ENCODE measurements at regions not wholly inside any gene's neighbourhood (a gene's known extent, or its start where the extent isn't known, plus 50 kb on each side); places are given as distances from the start of the nearest gene placed in this dataset.
A peak's percentile ranks its signal among the peaks of the same experiment; 100 is the strongest.
"Not testable (repeated sequence)": the region's sequence is repeated elsewhere in the genome, so short reads cannot be mapped to it uniquely, and the experiment has no call there.

DNA sequence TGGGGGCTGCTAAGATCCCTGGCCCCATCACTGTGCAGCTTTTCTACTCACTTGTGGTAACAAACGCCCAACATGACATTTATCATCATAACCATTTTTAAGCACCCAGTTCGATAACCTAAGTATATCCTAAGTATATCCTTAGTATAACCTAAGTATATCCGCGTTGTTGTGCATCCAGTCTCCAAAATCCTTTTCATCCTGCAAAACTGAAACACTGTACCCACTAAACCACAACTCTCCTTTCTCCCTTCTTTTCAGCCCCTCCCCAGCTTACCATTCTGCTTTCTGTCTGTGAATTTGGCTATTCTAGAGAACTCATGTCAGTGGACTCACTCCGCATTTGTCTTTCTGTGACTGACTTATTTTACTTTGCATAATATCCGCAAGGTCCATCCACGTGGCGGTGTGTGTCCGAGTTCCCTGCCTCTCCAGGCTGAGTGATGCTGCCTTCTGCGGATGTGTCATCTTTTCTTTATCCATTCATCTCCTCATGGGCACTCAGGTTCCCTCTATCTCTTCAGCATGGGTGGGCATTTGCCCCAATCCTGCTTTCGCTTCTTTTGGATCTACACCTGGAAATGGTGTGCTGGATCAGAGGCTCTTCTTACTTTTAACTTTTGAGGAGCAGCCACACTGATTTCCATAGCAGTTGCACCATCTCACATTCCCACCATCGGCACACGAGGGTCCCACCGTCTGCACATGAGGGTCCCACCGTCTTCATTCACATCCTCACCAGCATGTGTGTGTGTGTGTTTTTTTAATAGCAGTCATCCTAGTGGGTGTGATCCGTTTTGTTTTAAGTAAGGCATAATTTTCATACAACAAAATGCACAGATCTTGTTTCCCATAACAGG is 82.4 kb upstream of the CLDN5 start:
- DNase-seq (no peak), FAIRE-seq (no peak)
- Histone ChIP-seq H3K27me3 (ENCODE audit: control insufficient read depth in 3 of 3, insufficient read depth in 3 of 3, low read length in 3 of 3) (peaks cover 0 to 5% (median 3%) of the 10 kb centered on the region in 3 donors), H3K9me3 (ENCODE audit: control insufficient read depth in 2 of 2, insufficient read depth in 1 of 2, low read depth in 1 of 2, low read length in 1 of 2) (no peaks in the 10 kb centered on the region), H3K36me3 (ENCODE audit: control insufficient read depth in 3 of 3, insufficient read depth in 2 of 3, low read depth in 1 of 3, low read length in 3 of 3) (no peaks in the 10 kb centered on the region), H3K4me1 (ENCODE audit: control insufficient read depth in 3 of 3, insufficient read depth in 2 of 3, low read depth in 1 of 3, low read length in 2 of 3) (no peaks in the 10 kb centered on the region), H3K4me3 (ENCODE audit: low read depth in 1 of 3, low read length in 3 of 3) (no peak overlapping the region), H3K27ac (ENCODE audit: low read depth in 1 of 3, low read length in 2 of 3) (no peak overlapping the region)
- WGBS, 3 donors = 84 to 88% (median 86%) methylated on average over 16 of the region's 16 CpGs

DNA sequence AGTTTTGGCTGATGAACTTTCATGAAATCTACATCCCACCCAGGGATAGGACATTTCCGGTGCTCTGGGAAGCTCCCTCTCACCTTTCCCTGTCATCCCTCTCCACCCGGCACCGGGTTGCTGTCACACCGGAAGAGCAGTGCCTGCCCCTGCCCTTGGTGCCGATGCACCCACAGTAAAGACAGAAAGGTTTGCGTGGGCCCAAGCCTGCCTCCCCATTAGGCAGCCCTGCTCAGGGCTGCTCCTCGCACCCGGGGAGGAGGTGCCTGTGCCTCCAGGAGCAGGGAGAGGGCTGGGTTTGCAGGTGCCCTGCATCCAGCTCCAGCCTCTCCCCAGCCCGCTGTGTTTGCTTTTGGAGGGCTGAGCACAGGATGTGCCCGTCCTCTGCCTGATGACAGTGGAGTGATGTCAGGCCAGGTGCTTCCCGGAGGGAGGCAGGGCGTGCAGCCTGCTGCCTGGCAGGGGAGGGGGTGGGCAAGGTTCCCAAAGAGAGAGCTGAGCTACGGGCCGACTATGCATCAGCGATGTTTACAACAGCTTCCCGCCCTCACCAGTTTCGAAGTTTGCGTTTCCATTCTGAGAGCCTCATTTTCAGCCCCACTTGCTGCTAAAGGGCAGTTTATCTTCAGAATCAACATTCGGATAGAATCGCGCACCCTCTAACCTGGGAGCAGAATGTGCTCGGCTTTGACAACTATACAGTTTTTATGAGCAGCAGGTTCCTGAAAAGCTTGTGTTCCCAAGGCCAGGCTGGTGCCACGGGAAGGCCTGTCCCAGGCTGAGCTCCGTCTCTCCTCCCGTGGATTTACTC is 83.2 kb upstream of the CLDN5 start:
- Histone ChIP-seq H3K27ac (ENCODE audit: low read depth in 1 of 3, low read length in 2 of 3) (peak overlapping the region in 1 of 3 donors; percentile 19), H3K36me3 (ENCODE audit: control insufficient read depth in 3 of 3, insufficient read depth in 2 of 3, low read depth in 1 of 3, low read length in 3 of 3) (no peaks in the 10 kb centered on the region), H3K27me3 (ENCODE audit: control insufficient read depth in 3 of 3, insufficient read depth in 3 of 3, low read length in 3 of 3) (peaks cover 0 to 5% (median 3%) of the 10 kb centered on the region in 3 donors), H3K4me1 (ENCODE audit: control insufficient read depth in 3 of 3, insufficient read depth in 2 of 3, low read depth in 1 of 3, low read length in 2 of 3) (no peaks in the 10 kb centered on the region), H3K9me3 (ENCODE audit: control insufficient read depth in 2 of 2, insufficient read depth in 1 of 2, low read depth in 1 of 2, low read length in 1 of 2) (no peaks in the 10 kb centered on the region), H3K4me3 (ENCODE audit: low read depth in 1 of 3, low read length in 3 of 3) (no peak overlapping the region)
- no peak for FAIRE-seq
- 10 to 28% (median 26%) methylated on average over 25 of the region's 25 CpGs for WGBS, 3 donors
- peak; percentile 39 to 58 for DNase-seq

DNA sequence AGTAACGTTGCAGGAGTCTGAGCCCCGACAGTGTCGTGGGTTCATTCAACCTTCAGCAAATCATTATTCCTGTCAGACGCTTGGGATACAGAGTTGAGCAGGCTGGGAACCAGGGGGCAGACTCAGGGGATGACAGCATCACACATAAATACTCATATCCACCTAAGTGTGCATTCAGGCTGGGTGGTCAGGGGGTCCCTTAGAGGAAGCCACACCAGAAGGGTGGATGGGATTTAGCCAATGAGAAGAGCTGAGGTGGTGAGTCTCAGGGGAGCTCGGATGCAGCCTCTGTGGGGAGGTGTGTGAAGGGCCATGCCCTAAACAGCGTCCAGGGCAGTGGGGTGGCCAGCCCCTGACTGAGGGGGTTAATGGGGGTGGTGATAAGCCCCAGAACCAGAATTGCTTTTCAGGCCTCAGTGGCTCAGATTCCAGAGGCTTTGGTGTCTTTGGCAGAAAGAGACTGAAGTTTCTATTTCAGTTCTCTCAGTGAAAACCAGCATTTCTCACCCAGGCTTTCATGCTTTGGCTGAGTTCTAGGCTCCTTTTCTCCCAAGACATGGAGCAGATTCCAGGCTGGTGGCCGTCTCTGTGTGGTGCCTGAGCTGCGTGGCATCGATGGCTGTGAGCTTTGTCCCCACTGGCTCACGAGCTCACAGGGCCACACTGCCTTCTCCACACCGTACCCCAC is 83.9 kb upstream of the CLDN5 start:
- 66 to 73% (median 70%) methylated on average over 11 of the region's 11 CpGs for WGBS, 3 donors
- FAIRE-seq = no peak
- peaks cover 0 to 5% (median 3%) of the 10 kb centered on the region in 3 donors for H3K27me3 ChIP-seq (ENCODE audit: control insufficient read depth in 3 of 3, insufficient read depth in 3 of 3, low read length in 3 of 3)

DNA sequence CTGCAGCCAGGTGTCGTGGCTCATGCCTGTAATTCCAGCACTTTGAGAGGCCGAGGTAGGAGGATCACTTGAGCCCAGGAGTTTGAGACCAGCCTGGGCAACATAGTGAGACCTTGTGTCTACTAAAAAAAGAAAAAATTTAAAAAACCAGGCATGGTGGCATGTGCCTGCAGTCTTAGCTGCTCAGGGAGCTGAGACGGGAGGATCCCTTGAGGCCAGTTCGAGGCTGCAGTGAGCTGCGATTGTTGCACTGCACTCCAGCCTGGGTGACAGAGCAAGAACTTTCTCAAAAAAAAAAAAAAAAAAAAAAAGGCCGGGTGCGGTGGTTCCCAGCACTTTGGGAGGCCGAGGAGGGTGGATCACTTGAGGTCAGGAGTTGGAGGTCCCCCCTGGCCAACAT is 85.5 kb upstream of the CLDN5 start:
- DNase-seq; H3K9me3 ChIP-seq (ENCODE audit: control insufficient read depth in 2 of 2, insufficient read depth in 1 of 2, low read depth in 1 of 2, low read length in 1 of 2); FAIRE-seq: not testable (repeated sequence)

More for the DNA sequence above, 83.9 kb upstream of the CLDN5 start:
- Histone ChIP-seq H3K4me1 (ENCODE audit: control insufficient read depth in 3 of 3, insufficient read depth in 2 of 3, low read depth in 1 of 3, low read length in 2 of 3) (no peaks in the 10 kb centered on the region), H3K9me3 (ENCODE audit: control insufficient read depth in 2 of 2, insufficient read depth in 1 of 2, low read depth in 1 of 2, low read length in 1 of 2) (no peaks in the 10 kb centered on the region), H3K27ac (ENCODE audit: low read depth in 1 of 3, low read length in 2 of 3) (no peak overlapping the region), H3K36me3 (ENCODE audit: control insufficient read depth in 3 of 3, insufficient read depth in 2 of 3, low read depth in 1 of 3, low read length in 3 of 3) (no peaks in the 10 kb centered on the region), H3K4me3 (ENCODE audit: low read depth in 1 of 3, low read length in 3 of 3) (no peak overlapping the region)
- no peak for DNase-seq

DNA sequence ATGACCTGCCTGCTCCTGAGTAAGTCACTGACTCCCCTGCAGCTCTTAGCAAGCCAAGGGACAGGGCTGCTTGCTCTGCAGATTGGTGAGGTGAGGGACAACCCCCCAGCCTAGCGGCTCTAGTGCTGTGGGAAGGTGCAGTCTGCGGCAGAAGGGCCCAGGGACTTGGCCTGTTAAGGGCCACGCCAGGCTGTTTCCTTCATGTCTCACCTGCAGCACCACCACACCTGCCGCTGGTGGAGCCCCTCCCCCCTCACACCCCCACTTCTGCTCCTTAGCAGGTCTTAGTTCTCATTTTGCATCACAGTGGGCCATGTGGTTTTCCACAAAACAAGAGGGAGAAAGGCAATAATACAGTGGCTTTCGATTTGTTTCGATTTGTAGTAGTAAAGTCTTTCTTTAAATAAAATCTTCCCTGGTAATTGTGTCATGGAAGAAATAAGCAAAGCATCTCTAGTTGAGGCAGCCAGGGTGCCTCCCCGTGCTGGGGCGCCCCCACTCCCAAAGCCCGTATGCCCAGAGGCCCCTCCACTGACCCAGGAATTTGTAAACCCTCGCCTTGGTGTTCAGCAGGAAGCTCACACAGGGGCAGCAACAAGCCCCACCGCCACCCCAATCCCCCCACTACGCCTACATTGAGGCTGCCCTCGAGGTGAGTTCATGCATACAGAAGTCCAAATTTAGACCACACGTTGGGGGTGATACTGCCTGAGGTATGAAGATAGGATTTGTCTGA is 86.5 kb upstream of the CLDN5 start:
- no peaks in the 10 kb centered on the region for H3K4me1 ChIP-seq (ENCODE audit: control insufficient read depth in 3 of 3, insufficient read depth in 2 of 3, low read depth in 1 of 3, low read length in 2 of 3)
- DNase-seq (no peak), FAIRE-seq (no peak)
- H3K27ac ChIP-seq (ENCODE audit: low read depth in 1 of 3, low read length in 2 of 3) = no peak overlapping the region
- no peaks in the 10 kb centered on the region for H3K9me3 ChIP-seq (ENCODE audit: control insufficient read depth in 2 of 2, insufficient read depth in 1 of 2, low read depth in 1 of 2, low read length in 1 of 2)
- H3K4me3 ChIP-seq (ENCODE audit: low read depth in 1 of 3, low read length in 3 of 3) = no peak overlapping the region
- H3K36me3 ChIP-seq (ENCODE audit: control insufficient read depth in 3 of 3, insufficient read depth in 2 of 3, low read depth in 1 of 3, low read length in 3 of 3) = no peaks in the 10 kb centered on the region
- peaks cover 0 to 12% (median 6%) of the 10 kb centered on the region in 3 donors for H3K27me3 ChIP-seq (ENCODE audit: control insufficient read depth in 3 of 3, insufficient read depth in 3 of 3, low read length in 3 of 3)
- WGBS, 3 donors = 49 to 60% (median 55%) methylated on average over 14 of the region's 14 CpGs

More for the DNA sequence above, 85.5 kb upstream of the CLDN5 start:
- 78 to 94% (median 87%) methylated on average over 6 to 8 of the region's 8 CpGs for WGBS, 3 donors
- H3K27ac ChIP-seq (ENCODE audit: low read depth in 1 of 3, low read length in 2 of 3); H3K36me3 ChIP-seq (ENCODE audit: control insufficient read depth in 3 of 3, insufficient read depth in 2 of 3, low read depth in 1 of 3, low read length in 3 of 3); H3K27me3 ChIP-seq (ENCODE audit: control insufficient read depth in 3 of 3, insufficient read depth in 3 of 3, low read length in 3 of 3); H3K4me3 ChIP-seq (ENCODE audit: low read depth in 1 of 3, low read length in 3 of 3); H3K4me1 ChIP-seq (ENCODE audit: control insufficient read depth in 3 of 3, insufficient read depth in 2 of 3, low read depth in 1 of 3, low read length in 2 of 3): not testable (repeated sequence)

DNA sequence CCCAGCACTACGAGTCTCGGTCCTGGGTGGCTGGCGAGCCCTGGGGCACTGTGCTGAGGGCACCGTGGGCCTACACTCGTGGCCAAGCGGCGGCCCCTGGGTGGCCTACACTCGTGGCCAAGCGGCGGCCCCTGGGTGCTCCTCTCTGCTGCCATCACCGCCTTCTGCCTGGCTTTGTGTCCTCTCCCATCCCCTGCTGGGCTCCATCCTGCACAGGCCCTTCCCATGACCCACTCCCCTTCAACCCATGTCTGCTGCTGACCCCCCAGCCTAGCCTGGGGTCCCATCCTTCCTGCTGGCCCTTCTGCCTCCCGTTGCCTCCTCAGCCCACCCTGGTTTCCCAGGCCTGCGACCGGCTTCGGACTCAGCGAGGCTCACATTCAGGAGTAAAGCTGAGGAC is 87.4 kb upstream of the CLDN5 start:
- FAIRE-seq (no peak), DNase-seq (no peak)
- Histone ChIP-seq H3K4me1 (ENCODE audit: control insufficient read depth in 3 of 3, insufficient read depth in 2 of 3, low read depth in 1 of 3, low read length in 2 of 3) (no peaks in the 10 kb centered on the region), H3K27ac (ENCODE audit: low read depth in 1 of 3, low read length in 2 of 3) (no peak overlapping the region), H3K4me3 (ENCODE audit: low read depth in 1 of 3, low read length in 3 of 3) (no peak overlapping the region), H3K36me3 (ENCODE audit: control insufficient read depth in 3 of 3, insufficient read depth in 2 of 3, low read depth in 1 of 3, low read length in 3 of 3) (no peaks in the 10 kb centered on the region), H3K9me3 (ENCODE audit: control insufficient read depth in 2 of 2, insufficient read depth in 1 of 2, low read depth in 1 of 2, low read length in 1 of 2) (no peaks in the 10 kb centered on the region), H3K27me3 (ENCODE audit: control insufficient read depth in 3 of 3, insufficient read depth in 3 of 3, low read length in 3 of 3) (peaks cover 0 to 12% (median 6%) of the 10 kb centered on the region in 3 donors)
- WGBS, 3 donors = 85 to 92% (median 86%) methylated on average over 13 to 16 of the region's 16 CpGs

DNA sequence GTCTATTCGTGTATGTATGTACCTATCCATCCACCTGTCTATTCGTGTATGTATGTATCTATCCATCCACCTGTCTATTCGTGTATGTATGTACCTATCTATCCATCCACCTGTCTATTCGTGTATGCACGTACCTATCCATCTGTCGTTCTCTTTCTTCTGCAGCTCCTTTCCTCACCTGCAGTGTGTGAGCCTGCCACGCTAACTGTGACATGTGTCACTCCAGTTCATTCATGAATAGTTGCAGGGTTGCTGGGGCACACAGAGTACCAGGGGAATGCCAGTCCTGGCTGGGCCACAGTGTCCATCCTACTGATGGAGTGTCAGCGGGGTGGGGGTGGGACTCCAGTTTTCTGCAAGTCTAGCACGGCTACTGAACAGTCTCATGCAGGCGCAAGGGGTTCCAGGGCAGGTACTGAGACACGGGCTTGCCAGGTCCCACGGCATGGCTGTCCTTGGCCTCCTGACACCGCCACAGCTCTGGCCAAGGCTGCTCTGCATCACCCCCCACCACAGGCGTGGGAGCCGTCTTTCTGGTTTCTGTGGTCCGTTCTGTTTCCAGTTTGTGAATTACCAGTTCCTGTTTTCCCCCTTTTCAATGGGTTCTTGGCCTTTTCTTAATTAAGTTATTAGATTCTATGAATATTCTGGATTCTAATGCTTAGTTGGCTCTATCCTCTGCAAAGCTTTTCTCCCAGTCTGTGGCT is 88.8 kb upstream of the CLDN5 start:
- no peak overlapping the region for H3K27ac ChIP-seq (ENCODE audit: low read depth in 1 of 3, low read length in 2 of 3)
- WGBS, 3 donors = 66 to 79% (median 76%) methylated on average over 16 of the region's 16 CpGs
- no peak for FAIRE-seq

More for the DNA sequence above, 88.8 kb upstream of the CLDN5 start:
- Histone ChIP-seq H3K36me3 (ENCODE audit: control insufficient read depth in 3 of 3, insufficient read depth in 2 of 3, low read depth in 1 of 3, low read length in 3 of 3) (no peaks in the 10 kb centered on the region), H3K4me3 (ENCODE audit: low read depth in 1 of 3, low read length in 3 of 3) (no peak overlapping the region), H3K27me3 (ENCODE audit: control insufficient read depth in 3 of 3, insufficient read depth in 3 of 3, low read length in 3 of 3) (peaks cover 0 to 11% (median 2%) of the 10 kb centered on the region in 3 donors), H3K4me1 (ENCODE audit: control insufficient read depth in 3 of 3, insufficient read depth in 2 of 3, low read depth in 1 of 3, low read length in 2 of 3) (no peaks in the 10 kb centered on the region), H3K9me3 (ENCODE audit: control insufficient read depth in 2 of 2, insufficient read depth in 1 of 2, low read depth in 1 of 2, low read length in 1 of 2) (no peaks in the 10 kb centered on the region)
- no peak for DNase-seq
